ENCODE measurements at regions not wholly inside any gene's neighbourhood (a gene's known extent, or its start where the extent isn't known, plus 50 kb on each side); places are given as distances from the start of the nearest gene placed in this dataset.

DNA sequence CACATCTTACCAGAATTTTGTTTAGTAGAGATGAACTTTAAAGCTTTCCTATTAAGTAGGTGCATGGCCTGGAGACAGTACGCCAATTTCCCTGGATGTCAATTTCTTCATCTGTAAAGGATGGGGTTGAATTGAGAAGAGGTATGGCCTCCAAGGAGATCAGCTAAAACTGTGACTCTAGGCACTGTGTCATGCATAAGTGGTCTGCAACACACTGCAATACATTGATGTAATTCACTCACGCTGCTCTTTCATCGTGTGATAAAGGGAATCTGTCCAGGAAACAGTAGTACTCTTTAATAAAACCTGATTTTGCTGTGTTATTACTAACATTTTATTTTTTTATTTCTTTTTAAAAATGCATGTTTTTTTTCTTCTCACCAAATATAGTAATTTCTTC lies 795.8 kb downstream of the DIAPH3 start:
- TF ChIP-seq, protein P1, sequence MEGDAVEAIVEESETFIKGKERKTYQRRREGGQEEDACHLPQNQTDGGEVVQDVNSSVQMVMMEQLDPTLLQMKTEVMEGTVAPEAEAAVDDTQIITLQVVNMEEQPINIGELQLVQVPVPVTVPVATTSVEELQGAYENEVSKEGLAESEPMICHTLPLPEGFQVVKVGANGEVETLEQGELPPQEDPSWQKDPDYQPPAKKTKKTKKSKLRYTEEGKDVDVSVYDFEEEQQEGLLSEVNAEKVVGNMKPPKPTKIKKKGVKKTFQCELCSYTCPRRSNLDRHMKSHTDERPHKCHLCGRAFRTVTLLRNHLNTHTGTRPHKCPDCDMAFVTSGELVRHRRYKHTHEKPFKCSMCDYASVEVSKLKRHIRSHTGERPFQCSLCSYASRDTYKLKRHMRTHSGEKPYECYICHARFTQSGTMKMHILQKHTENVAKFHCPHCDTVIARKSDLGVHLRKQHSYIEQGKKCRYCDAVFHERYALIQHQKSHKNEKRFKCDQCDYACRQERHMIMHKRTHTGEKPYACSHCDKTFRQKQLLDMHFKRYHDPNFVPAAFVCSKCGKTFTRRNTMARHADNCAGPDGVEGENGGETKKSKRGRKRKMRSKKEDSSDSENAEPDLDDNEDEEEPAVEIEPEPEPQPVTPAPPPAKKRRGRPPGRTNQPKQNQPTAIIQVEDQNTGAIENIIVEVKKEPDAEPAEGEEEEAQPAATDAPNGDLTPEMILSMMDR (conservative IDR thresholded peaks at IDR 0.05; ENCODE audit: low read length) = no peak
- no peak for TF ChIP-seq EZH2phosphoT487 (IDR thresholded peaks at IDR 0.05; ENCODE audit: borderline replicate concordance)
